Astrocyte (in vitro differentiated cells and primary cell): ENCODE measurements at regions not wholly inside any gene's neighbourhood (a gene's known extent, or its start where the extent isn't known, plus 50 kb on each side); places are given as distances from the start of the nearest gene placed in this dataset.
A peak's percentile ranks its signal among the peaks of the same experiment; 100 is the strongest.

Experiments
- DNase-seq: peaks from one replicate; pipeline ENCODE4 v3.0.0-alpha.2; 2010; ENCODE audit warnings: low read depth
- FAIRE-seq: peaks from 2 replicates; lab custom pipeline; 2011; peaks lifted over from hg19 to GRCh38; lab: Jason Lieb, UNC
- H2AFZ ChIP-seq: 2 replicates; pipeline ENCODE4 v1.6.0; 2012; ENCODE audit warnings: low read depth, low read length, inconsistent platforms
- H3K27ac ChIP-seq: 2 replicates; pipeline ENCODE4 v1.5.1; 2011; ENCODE audit warnings: low read depth, low read length, inconsistent platforms
- H3K27me3 ChIP-seq: 2 replicates; pipeline ENCODE4 v1.6.0; 2011; ENCODE audit warnings: low read length, inconsistent platforms; ENCODE audit not compliant: insufficient read depth
- H3K36me3 ChIP-seq: 2 replicates; pipeline ENCODE4 v1.5.1; 2011; ENCODE audit warnings: low read length, inconsistent platforms; ENCODE audit not compliant: insufficient read depth
- H3K4me1 ChIP-seq: 2 replicates; pipeline ENCODE4 v1.5.1; 2011; ENCODE audit warnings: low read length, inconsistent platforms; ENCODE audit not compliant: insufficient read depth
- H3K4me2 ChIP-seq: 2 replicates; pipeline ENCODE4 v1.6.0; 2012; ENCODE audit warnings: low read length, inconsistent platforms
- H3K4me3 ChIP-seq: 2 replicates; pipeline ENCODE4 v1.5.1; 2011; ENCODE audit warnings: low read depth, mild to moderate bottlenecking, low read length, inconsistent platforms; ENCODE audit not compliant: insufficient read depth
- H3K79me2 ChIP-seq: 2 replicates; pipeline ENCODE4 v1.6.0; 2012; ENCODE audit warnings: mild to moderate bottlenecking, low read length, inconsistent platforms; ENCODE audit not compliant: insufficient read depth
- H3K9ac ChIP-seq: 2 replicates; pipeline ENCODE4 v1.6.0; 2012; ENCODE audit warnings: mild to moderate bottlenecking, low read length, inconsistent platforms
- H3K9me3 ChIP-seq: 2 replicates; pipeline ENCODE4 v1.5.1; 2012; ENCODE audit warnings: low read depth, mild to moderate bottlenecking, low read length, inconsistent platforms; ENCODE audit not compliant: insufficient read depth
- H4K20me1 ChIP-seq: 2 replicates; pipeline ENCODE4 v1.6.0; 2012; ENCODE audit warnings: low read length, inconsistent platforms; ENCODE audit not compliant: insufficient read depth
- H3K27ac Mint-ChIP-seq: one replicate; pipeline ENCODE4 v1.8.0; 2021; ENCODE audit warnings: mild to moderate bottlenecking, mixed read lengths; ENCODE audit not compliant: unreplicated experiment
- H3K27me3 Mint-ChIP-seq: one replicate; pipeline ENCODE4 v1.8.0; 2021; ENCODE audit warnings: low read depth, mixed read lengths; ENCODE audit not compliant: unreplicated experiment
- H3K36me3 Mint-ChIP-seq: one replicate; pipeline ENCODE4 v1.8.0; 2021; ENCODE audit warnings: low read depth, mixed read lengths; ENCODE audit not compliant: unreplicated experiment
- H3K4me1 Mint-ChIP-seq: one replicate; pipeline ENCODE4 v1.8.0; 2021; ENCODE audit warnings: low read depth, mixed read lengths; ENCODE audit not compliant: unreplicated experiment
- H3K4me3 Mint-ChIP-seq: one replicate; pipeline ENCODE4 v1.8.0; 2021; ENCODE audit warnings: mild to moderate bottlenecking, moderate library complexity, mixed read lengths; ENCODE audit not compliant: unreplicated experiment
- H3K9me3 Mint-ChIP-seq: one replicate; pipeline ENCODE4 v1.8.0; 2021; ENCODE audit warnings: mild to moderate bottlenecking, mixed read lengths; ENCODE audit not compliant: unreplicated experiment
- EZH2 ChIP-seq: IDR thresholded peaks from 2 replicates; pipeline ENCODE4 v1.6.1; 2012; ENCODE audit warnings: mild to moderate bottlenecking, low read length, inconsistent platforms; ENCODE audit not compliant: insufficient read depth
- TF ChIP-seq, protein P1 (sequence below): IDR thresholded peaks from 2 replicates; pipeline ENCODE4 v1.5.1; 2011; ENCODE audit warnings: low read depth, mild to moderate bottlenecking, inconsistent platforms, low read length, moderate library complexity; ENCODE audit not compliant: insufficient read depth

DNA sequence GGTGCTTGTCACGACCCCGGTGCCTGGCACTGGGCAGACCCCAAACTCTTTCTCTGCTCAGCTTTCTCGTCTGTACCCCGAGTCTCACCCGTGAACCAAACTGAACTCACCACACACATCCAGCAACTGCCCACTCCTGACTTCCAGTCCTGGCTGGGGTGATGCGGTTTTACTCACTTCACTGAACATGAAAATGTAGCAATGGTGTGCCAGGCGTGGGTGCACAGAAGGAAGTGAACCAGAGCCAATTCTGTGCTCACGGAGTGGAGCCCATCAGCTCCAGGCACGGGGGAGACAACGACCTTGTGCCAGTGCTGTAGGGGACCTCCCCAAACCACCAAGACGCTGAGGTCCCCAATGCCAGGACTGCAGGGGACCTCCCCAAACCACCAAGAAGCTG lies 78.7 kb upstream of the AFDN start:
- Mint-ChIP-seq H3K9me3 (peaks cover 4% of the 10 kb centered on the region), H3K27ac (no peak overlapping the region), H3K27me3 (peaks cover 12% of the 10 kb centered on the region), H3K4me3 (no peak overlapping the region), H3K4me1 (peaks cover 10% of the 10 kb centered on the region), H3K36me3 (no peaks in the 10 kb centered on the region)
- DNase-seq: no peak
- FAIRE-seq: no peak
- TF ChIP-seq EZH2: no peak
- TF ChIP-seq, protein P1, sequence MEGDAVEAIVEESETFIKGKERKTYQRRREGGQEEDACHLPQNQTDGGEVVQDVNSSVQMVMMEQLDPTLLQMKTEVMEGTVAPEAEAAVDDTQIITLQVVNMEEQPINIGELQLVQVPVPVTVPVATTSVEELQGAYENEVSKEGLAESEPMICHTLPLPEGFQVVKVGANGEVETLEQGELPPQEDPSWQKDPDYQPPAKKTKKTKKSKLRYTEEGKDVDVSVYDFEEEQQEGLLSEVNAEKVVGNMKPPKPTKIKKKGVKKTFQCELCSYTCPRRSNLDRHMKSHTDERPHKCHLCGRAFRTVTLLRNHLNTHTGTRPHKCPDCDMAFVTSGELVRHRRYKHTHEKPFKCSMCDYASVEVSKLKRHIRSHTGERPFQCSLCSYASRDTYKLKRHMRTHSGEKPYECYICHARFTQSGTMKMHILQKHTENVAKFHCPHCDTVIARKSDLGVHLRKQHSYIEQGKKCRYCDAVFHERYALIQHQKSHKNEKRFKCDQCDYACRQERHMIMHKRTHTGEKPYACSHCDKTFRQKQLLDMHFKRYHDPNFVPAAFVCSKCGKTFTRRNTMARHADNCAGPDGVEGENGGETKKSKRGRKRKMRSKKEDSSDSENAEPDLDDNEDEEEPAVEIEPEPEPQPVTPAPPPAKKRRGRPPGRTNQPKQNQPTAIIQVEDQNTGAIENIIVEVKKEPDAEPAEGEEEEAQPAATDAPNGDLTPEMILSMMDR: no peak
- no peaks in the 10 kb centered on the region for H3K36me3 ChIP-seq
- no peak overlapping the region for H3K27ac ChIP-seq
- H3K4me1 ChIP-seq: no peaks in the 10 kb centered on the region
- H2AFZ ChIP-seq: no peak overlapping the region
- no peaks in the 10 kb centered on the region for H4K20me1 ChIP-seq
- peaks cover 2% of the 10 kb centered on the region for H3K9me3 ChIP-seq
- H3K4me2 ChIP-seq: no peak overlapping the region
- no peak overlapping the region for H3K4me3 ChIP-seq
- no peaks in the 10 kb centered on the region for H3K79me2 ChIP-seq
- H3K27me3 ChIP-seq: no peaks in the 10 kb centered on the region
- H3K9ac ChIP-seq: no peak overlapping the region

DNA sequence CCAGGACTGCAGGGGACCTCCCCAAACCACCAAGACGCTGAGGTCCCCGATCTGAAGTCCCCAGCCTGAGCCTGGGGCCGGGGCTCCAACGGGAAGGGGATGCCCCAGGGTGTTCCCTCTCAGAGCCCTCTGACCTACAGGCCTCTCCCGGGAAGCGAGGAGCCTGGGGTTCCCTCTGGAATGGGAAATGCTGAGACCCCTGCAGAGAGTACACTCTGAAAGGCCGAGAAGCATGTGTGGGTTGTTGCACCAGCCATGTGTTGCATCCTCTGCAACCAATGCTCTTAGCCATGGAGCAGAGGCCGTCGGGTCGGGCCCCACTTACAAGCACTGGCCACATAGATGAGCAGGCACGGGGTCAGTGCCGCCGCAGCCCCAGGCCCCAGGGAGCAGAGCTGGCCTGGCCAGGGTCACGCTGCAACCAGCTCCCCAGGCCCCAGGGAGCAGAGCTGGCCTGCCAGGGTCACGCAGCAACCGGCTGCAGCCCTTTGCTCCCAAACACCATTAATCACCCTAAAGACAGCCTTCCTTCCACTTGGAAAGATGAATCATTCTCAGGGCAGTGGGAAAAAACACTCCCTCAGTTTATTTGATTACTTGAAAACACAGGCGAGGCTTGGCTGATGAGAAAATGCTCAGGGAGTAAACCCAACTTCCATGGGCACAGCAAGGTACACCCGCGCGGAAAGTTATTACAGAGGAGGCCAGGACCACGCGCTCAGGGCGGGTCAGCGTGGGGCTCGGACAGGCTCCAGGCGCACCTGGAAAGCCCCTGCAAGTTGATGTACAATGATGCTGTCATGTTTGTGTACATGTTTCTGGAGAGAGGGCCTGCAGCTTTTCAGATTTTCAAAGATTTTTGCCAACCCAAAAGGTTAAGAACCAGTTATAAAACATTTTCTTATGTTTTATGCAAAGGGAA lies 78.0 kb upstream of the AFDN start:
- no peaks in the 10 kb centered on the region for H3K4me1 ChIP-seq
- no peak overlapping the region for H3K4me2 ChIP-seq
- Mint-ChIP-seq H3K36me3 (no peaks in the 10 kb centered on the region), H3K4me1 (peaks cover 8% of the 10 kb centered on the region), H3K4me3 (no peak overlapping the region), H3K27ac (peak overlapping the region; percentile 44), H3K9me3 (peaks cover 4% of the 10 kb centered on the region), H3K27me3 (peaks cover 12% of the 10 kb centered on the region)
- no peak for FAIRE-seq
- no peak for TF ChIP-seq EZH2
- H3K27me3 ChIP-seq: no peaks in the 10 kb centered on the region
- no peaks in the 10 kb centered on the region for H4K20me1 ChIP-seq
- H3K27ac ChIP-seq: no peak overlapping the region
- no peaks in the 10 kb centered on the region for H3K36me3 ChIP-seq
- H3K4me3 ChIP-seq: no peak overlapping the region
- H3K9ac ChIP-seq: no peak overlapping the region
- no peak for DNase-seq
- H3K9me3 ChIP-seq: peaks cover 2% of the 10 kb centered on the region
- H2AFZ ChIP-seq: no peak overlapping the region
- H3K79me2 ChIP-seq: no peaks in the 10 kb centered on the region

DNA sequence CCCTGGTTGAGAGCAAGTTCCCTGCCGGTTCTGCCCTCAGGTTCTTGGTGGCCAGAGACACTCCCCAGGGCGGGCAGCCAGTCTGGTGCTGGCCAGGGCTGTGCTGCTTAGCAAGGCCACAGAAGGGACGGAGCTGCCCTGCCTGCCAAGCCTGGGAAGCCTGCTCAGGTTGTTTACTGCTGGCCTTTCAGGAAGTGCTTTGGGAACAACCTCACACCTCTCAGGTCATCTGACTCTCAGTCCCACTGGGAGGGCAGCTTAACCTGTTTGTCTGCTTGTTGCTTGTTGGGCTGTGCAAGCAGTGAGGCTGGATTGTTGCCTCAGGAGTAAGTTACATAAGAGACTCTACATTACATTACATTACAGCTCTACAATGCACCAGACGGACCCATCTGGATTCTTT lies 75.8 kb upstream of the AFDN start:
- Histone ChIP-seq H3K4me3 (no peak overlapping the region), H3K9me3 (no peaks in the 10 kb centered on the region), H3K36me3 (no peaks in the 10 kb centered on the region), H2AFZ (no peak overlapping the region), H3K9ac (no peak overlapping the region), H3K27me3 (no peaks in the 10 kb centered on the region), H3K79me2 (no peaks in the 10 kb centered on the region), H3K27ac (no peak overlapping the region), H4K20me1 (no peaks in the 10 kb centered on the region), H3K4me2 (no peak overlapping the region), H3K4me1 (no peaks in the 10 kb centered on the region)
- Mint-ChIP-seq H3K4me1 (peaks cover 4% of the 10 kb centered on the region), H3K36me3 (no peaks in the 10 kb centered on the region), H3K9me3 (peaks cover 4% of the 10 kb centered on the region), H3K27ac (no peak overlapping the region), H3K4me3 (no peak overlapping the region), H3K27me3 (peaks cover 12% of the 10 kb centered on the region)
- TF ChIP-seq, protein P1: no peak
- TF ChIP-seq EZH2: no peak
- FAIRE-seq (no peak), DNase-seq (no peak)
